ENCODE measurements at regions not wholly inside any gene's neighbourhood (a gene's known extent, or its start where the extent isn't known, plus 50 kb on each side); places are given as distances from the start of the nearest gene placed in this dataset.

- TF ChIP-seq, protein P1, sequence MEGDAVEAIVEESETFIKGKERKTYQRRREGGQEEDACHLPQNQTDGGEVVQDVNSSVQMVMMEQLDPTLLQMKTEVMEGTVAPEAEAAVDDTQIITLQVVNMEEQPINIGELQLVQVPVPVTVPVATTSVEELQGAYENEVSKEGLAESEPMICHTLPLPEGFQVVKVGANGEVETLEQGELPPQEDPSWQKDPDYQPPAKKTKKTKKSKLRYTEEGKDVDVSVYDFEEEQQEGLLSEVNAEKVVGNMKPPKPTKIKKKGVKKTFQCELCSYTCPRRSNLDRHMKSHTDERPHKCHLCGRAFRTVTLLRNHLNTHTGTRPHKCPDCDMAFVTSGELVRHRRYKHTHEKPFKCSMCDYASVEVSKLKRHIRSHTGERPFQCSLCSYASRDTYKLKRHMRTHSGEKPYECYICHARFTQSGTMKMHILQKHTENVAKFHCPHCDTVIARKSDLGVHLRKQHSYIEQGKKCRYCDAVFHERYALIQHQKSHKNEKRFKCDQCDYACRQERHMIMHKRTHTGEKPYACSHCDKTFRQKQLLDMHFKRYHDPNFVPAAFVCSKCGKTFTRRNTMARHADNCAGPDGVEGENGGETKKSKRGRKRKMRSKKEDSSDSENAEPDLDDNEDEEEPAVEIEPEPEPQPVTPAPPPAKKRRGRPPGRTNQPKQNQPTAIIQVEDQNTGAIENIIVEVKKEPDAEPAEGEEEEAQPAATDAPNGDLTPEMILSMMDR (IDR thresholded peaks at IDR 0.05): no peak
- no peak for TF ChIP-seq POLR2A (IDR thresholded peaks at IDR 0.05)
Measured at GRCh38 chr20:12955611-12956010, 53.2 kb upstream of the SPTLC3 start.
